CD4-positive, alpha-beta T cell treated with Interferon alpha-2 for 1 hour (primary cell): ENCODE measurements at regions not wholly inside any gene's neighbourhood (a gene's known extent, or its start where the extent isn't known, plus 50 kb on each side); places are given as distances from the start of the nearest gene placed in this dataset.

Experiments
- DNase-seq, 2 donors: peaks; one replicate each; pipeline ENCODE4 v3.0.0-alpha.2; 2020 to 2022

DNA sequence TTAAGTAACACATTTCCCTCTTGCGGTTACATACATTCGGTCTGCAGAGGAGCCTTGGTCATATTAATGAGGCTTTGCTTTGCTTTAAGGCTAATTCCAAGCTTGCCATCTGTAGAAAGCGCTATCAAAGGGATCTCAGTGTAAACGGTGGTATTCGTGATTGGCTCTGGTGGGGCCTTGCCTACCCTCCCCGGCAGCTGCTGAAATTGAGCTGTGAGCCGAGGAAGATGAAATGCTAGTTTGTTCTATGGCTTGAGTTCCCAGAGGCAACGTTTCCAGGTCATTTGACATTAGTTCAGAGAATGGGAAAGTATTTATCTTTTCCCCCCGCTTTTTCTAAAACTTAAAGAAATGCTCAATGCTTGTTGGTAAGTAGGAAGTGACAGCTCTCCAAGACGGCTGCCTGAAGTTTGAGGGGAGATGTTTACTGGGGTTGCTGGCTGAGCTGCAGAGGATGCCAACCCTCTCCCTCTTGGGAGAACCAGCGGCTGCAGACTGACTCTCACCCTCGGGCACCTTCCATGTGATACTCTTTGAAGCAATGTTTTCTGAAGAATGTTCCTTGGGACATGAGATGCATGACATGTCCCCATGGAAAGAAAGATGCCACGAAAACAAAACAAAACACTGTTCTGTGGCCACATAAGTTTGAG, 458.7 kb upstream of the EEF2KMT start:
- no peak for DNase-seq

DNA sequence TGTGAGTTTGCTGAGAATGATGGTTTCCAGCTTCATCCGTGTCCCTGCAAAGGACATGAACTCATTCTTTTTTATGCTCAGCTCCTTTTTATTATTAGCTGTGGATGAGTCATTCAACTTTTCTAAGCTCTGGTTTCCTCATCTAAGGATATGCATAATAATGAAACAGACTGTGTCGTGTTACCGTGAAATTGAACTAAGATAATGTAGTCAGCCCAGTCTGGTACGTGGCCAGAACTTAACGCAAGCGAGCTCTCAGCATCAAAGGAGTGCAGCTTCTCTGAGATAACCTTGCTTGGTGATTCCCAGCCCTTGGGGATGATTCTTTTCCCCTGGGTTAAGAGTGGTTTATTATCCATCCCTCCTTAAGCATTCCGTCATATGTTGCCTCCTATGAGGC, 454.3 kb upstream of the EEF2KMT start:
- DNase-seq: no peak

DNA sequence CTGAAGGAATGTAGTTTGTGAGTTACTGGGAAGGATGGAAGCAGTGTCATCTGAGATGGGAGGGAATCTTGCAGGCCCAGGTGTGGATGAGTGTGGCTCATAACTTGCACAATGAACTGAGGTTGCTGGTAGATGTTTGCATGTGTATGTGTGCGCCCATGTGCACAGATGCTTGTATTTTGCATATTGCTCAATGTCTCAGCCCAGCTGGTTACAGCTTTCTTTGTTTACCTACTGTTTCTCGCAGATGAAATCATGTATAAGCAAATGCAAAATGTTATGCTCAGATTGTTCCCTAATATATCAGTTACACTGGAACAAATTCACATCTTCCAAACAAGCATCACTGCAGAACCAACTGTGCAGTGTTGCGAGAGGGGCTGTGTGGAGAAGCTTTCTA, 452.2 kb upstream of the EEF2KMT start:
- DNase-seq: no peak

- no peak for DNase-seq
Measured at GRCh38 chr16:5541356-5541755, 443.8 kb upstream of the EEF2KMT start.

DNA sequence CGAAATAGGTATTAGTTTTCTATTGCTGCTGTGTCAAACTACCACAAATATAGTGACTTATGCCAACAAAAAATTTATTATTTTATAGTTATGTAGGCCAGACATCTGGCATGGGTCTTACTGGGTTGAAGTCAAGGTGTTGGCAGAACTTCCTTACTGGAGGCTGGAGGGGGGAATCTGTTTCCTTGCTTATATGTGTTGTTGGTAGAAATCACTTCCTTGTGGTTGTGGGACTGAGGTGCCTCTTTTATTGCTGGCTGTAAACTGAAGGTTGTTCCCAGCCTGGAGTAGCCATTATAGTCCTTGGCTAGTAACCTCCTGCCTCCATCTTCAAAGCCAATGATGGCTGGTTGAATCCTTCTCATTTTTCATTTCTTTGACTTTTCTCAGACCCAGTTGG, 439.8 kb upstream of the EEF2KMT start:
- DNase-seq: no peak

DNA sequence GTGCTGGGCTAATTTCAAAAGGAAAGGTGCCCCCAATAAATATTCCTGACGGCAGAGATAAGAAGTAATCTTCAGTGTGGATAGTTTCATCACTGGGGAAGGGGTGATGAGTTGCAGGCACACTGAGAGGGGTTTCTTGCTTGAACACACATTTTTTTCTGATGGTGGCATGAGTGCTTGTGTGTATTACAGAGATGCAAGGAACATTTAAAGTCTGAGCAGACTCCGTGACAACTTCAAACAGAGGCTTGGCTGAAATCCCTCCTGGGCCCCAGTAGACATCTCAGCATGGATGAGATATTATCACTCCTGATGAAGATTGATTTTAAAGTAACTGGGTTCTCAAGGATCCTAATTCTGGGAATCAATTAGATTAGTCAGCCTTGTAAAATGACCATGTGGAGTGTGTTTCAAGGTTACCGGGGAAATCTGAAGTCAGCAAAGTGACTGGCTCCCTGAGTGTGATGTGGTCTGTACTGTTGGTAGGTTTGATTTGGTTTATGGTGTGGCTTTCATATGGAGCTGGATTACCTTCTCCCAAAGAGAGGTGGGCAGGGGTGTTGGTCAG, 435.8 kb upstream of the EEF2KMT start:
- no peak for DNase-seq

GRCh38 chr16:5527817-5528216, 430.2 kb upstream of the EEF2KMT start:
- DNase-seq: no peak

- no peak for DNase-seq
Measured at GRCh38 chr16:5526826-5527225, 429.2 kb upstream of the EEF2KMT start.

DNA sequence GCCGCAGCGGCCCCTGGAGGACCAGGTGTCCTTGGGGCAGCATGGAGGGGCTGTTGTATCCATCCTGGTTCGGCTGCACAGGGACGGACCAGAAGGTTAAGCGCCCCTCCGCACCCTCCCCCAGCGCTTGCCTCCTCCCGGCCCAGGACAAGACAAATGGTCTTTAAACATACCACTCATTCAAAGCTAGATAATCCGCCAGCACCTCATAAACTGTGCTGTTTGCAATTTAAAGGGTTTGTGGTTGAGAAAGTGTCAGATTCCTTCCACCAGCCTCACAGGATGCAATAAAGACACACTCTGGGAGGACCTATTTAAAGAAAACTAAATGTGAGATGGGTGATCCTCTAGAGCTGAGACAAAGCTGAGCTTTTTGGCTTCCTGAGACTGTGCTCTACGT, 426.2 kb upstream of the EEF2KMT start:
- no peak for DNase-seq

DNA sequence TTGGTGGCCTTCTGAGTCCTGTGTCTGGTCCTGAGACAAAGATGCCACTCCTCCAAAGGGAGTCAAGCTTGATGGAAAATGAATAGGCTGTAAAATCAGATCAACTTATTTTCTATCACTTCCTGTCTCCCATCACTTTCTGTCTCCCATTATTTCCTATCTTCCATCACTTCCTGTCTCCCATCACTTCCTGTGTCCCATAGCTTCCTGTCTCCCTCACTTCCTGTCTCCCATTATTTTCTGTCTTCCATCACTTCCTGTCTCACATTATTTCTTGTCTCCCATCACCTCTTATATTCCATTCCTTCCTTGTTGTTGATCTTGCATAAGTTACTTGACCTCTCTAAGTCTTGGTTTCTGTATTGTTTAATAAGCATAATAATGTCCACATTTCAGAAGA, 418.5 kb upstream of the EEF2KMT start:
- no peak for DNase-seq

DNA sequence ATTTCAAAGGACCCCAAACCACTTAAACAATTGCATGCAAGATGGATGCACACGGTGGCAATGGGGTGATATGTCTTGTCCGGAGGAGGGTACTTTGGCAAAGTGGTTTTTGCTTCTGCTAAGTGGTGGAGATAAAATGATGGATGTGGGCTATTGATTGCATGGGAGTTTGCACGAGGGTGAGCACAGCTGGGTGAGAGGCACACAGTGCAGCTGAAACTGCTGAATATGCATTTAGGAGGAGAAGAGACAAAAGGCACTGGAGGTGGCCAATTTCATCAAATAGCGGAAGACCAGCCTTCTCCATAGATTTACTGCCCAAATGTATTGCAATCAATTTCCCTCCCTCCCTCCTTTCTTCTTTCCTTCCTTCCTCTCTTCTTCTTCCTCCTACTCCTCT, 414.4 kb upstream of the EEF2KMT start:
- DNase-seq: no peak

GRCh38 chr16:5510819-5511370, 413.3 kb upstream of the EEF2KMT start:
- no peak for DNase-seq

- no peak for DNase-seq
Measured at GRCh38 chr16:5509794-5510193, 412.2 kb upstream of the EEF2KMT start.

DNA sequence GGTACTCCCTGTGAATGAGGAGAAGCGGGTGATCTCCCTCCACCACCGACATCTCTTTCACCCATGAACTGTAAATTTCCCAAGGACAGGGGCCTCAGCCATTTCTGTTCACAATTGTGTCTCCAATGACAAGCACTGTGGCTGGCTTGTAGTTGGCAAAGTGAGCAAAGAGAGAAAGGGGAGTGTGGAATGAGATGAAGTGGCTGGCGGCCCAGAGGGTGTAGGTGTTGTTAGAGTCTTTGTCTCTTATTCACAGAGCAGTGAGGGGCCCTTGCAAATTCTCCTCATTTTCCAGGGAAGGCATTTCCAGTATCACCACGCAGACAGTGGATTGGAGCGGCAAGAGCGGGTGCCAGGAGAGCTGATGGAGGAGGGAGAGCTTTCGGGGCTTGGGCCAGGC, 411.7 kb upstream of the EEF2KMT start:
- no peak for DNase-seq

DNA sequence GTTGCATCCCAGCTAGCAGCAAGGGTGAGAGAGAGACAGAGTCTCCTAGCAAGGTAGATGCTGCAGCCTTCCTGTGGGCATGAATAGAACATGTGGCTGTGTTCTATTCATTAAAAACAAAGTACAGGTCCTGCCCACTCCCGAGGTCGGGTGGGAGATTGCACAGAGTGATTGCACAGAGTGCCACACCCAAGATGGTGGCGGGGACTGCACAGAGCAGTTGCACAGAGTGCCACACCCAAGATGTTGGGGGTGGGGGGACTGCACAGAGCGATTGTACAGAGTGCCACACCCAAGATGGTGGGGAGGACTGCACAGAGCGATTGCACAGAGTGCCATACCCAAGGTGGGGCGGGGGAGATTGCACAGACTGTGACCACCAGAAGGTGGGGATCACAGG, 410.8 kb upstream of the EEF2KMT start:
- DNase-seq: no peak

GRCh38 chr16:5506021-5506420, 408.4 kb upstream of the EEF2KMT start:
- DNase-seq: no peak

- no peak for DNase-seq
Measured at GRCh38 chr16:5505091-5505887, 407.7 kb upstream of the EEF2KMT start.

DNA sequence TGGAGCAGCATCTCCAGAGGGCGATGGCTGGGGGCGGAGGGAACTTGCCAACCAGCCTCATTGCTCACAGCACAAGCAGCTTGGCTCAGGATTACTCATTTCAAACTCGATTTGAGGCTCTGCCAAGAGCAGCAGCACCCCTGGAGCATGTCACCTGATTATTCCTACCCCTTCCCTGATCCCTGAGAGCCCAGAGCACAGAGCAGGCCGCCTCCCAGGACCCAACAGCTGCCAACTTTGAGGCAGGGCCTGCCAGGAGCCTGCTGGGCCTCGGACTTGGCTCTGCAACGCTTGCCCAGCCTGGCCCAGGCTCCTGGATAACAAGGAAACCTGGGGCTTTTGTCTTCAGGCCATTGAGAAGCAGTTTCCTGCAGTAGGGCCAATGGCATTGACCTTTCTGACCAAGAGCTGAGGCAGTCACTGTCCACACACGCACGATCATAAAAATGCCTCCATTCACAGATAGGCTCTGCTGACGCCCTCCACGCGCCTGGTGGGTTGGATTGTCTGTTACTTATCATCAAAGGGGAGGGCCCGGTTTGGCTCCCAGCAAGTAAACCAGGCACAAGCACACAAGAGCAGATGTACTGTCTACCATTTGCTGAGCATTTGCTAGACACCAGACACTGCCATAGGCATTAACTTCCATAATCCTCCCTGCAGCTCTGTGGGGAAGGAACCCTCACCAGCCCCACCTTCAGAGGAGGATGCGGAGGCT, 406.6 kb upstream of the EEF2KMT start:
- DNase-seq: no peak

DNA sequence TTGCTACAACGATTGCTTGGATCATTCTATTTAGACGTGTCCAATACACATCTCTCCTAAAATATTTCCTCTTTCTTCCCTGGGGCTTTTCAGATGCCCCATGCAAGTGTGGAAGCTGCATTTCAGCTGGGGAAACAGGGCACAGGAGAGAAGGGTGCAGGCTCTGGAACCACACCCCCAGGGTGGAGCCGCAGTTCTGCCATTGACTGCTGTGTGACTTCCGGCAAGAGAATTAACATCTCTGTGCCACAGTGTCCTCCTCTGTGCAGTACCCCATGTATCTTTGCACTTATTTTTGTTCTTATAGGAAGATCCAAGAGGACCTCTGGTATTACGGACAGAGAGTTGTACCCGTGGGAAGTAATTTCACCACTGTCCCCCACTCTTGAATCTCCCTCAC, 405.3 kb upstream of the EEF2KMT start:
- no peak for DNase-seq

DNA sequence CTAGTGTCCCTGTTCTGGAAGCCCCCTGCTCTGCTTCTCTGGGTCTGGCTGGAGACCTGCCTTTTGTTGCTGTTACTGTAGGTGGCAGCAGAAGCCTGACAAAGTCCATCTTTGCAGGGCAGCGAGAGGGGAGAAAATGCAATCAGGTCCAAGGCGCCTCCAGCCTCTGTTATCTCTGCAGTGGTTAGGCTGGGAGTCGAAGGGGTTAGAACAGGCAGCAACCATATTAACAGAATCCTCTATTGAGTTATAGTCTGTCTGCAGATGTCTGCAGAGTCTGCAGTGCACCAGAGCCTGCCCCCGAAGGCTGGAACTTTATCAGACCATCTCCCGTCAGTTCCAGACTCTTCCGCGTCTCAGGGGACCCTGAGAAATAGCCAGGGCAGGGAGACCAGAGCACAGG, 404.9 kb upstream of the EEF2KMT start:
- DNase-seq: no peak

- no peak for DNase-seq
Measured at GRCh38 chr16:5500526-5500925, 402.9 kb upstream of the EEF2KMT start.

DNA sequence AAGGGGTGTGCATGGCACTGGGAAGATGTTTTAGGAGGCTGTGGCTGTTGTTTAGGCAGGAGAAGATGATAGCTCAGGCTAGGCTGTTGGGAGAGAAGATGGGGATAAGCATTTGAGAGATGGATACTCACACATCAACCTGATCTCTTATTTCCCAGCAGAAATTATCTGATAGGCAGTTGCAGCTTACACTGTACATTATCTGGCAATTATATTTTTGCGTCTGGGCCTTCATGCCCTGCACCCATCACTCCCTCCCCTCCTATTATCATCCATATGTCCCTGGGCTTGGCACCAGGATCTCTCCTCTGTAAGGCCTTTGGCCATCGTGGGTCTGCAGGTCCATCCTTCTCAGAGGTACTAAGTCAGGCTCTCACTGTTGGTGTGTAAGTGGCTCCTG, 401.0 kb upstream of the EEF2KMT start:
- no peak for DNase-seq

DNA sequence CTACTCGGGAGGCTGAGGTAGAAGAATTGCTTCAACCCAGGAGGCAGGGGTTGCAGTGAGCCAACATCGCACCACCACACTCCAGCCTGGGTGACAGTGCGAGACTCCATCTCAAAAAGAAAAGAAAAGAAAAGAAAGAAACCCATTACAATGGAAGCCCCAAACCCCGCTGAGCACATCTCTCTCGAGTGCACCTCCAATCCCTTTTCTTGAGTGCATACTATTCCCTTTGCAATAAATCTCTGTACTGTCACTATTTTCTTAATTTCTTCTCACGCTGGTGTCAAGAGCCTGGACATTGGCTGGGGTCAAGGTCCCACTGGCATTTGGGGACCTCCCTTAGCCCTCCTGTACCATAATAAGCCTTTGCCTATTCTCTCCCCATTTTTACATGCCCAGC, 398.4 kb upstream of the EEF2KMT start:
- no peak for DNase-seq

DNA sequence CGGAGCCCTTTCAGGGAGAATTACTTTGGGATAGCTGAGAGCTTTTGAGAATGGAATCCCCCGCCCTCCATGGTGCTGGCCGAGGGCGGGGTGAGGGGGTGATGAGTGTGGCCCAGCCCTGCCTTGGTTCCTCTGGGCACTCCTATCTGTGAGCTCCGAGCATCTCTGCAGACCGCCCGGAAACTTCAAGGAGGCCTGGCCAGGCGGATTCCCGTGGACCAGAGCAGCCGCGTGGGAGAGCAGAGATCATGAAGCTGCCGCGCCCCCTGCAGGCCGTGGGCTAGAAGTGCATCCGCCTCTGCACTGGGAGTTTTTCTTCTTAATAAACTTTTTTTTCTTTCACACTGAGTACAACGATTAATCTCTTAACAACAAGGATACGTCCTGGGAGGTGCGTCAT, 392.9 kb upstream of the EEF2KMT start:
- DNase-seq: no peak
